GM19035 (cell line): ENCODE measurements at regions not wholly inside any gene's neighbourhood (a gene's known extent, or its start where the extent isn't known, plus 50 kb on each side); places are given as distances from the start of the nearest gene placed in this dataset.

Experiments
- ATAC-seq: cut with Tn5 transposase; IDR thresholded peaks from one replicate; pipeline ENCODE4 v1.9.1; 2021; ENCODE audit not compliant: unreplicated experiment

DNA sequence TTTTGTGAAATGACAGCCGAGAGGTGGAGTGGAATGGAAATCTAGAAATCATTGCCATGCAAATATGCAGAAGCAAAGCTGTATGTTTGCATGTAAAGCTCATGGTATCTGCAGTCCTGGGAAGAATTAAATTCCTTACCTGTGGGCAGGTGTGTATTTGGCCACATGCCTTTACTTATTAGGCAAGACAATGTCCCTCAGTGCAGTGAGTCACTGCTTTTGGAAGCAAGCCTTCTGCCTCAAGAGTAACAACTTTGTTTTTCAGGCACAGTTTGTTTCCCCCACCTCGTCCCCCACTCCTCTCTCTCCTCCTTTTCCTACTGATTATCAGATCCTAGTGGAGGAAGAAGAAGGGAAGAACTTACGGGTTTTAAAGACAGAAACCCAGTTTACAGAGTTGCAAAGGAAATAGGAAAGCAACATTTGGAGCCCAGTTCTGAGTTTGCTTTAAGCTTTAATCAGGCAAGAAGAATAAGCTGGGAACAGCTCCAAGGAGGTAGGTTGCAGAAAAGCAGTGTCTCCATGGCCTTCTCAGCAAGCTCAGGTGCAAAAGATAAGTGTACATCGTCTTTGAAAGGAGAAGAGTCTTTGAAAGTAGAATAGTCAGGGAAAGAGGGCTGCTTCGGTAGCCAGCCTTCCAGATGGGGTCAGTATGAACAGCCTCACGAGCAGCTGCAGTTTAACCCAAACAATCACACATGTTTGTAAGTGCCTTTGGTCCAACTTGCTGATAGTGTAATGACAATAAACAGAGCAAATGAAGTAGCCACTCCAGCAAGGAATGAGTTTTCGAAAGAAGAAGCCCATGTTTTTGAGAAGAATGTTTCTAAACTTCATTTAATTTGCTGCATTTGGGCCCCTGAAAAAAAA lies 190.1 kb downstream of the KLF5 start:
- ATAC-seq = no peak

- no peak for ATAC-seq
Observed at GRCh38 chr13:73248154-73248553, 189.3 kb downstream of the KLF5 start.

- no peak for ATAC-seq
Observed at GRCh38 chr13:73245246-73245645, 186.4 kb downstream of the KLF5 start.

GRCh38 chr13:73244467-73244866 lies 185.7 kb downstream of the KLF5 start:
- ATAC-seq = no peak

DNA sequence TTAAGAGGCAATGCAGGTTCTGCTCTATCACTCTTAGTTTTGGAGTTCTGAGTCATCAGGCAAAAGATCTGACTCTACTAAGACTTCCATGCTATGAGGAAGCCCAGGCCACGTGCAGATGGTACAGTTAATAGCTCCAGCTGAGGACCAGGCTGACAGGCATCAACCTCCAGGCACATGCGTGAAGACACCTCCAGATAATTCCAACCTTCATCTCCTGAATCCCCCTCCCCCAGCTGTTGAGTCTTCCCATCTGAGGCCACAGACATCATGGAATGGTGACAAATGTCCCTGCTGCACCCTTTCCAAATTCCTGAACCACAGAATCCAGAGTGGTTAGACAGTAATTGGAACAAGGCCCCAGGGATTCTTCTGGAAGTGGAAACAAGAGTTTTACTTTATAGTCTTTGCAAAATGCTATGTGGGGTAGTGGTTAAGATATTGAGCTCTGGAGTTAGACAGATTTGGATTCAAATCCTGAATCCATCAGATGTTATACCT lies 183.8 kb downstream of the KLF5 start:
- ATAC-seq = no peak

DNA sequence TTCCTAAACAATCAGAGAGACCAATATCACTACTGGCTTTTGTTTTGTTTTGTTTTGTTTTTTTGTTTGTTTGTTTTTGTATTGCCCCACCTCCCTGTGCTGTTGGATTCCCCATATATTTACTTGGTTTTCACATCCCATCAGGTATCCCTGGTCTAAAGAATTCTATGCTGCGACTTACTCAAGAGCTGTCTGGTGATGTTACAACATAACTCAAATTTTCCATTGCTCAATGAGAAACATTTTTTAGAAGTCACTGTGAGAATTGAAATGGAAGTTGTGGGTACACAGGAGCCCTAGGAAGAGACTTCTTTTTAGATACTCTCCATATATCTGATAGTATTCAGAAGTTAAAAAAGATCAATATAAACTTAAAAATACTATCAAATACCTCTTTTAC lies 181.4 kb downstream of the KLF5 start:
- ATAC-seq = no peak

- no peak for ATAC-seq
Observed at GRCh38 chr13:73235385-73235784, 176.6 kb downstream of the KLF5 start.

DNA sequence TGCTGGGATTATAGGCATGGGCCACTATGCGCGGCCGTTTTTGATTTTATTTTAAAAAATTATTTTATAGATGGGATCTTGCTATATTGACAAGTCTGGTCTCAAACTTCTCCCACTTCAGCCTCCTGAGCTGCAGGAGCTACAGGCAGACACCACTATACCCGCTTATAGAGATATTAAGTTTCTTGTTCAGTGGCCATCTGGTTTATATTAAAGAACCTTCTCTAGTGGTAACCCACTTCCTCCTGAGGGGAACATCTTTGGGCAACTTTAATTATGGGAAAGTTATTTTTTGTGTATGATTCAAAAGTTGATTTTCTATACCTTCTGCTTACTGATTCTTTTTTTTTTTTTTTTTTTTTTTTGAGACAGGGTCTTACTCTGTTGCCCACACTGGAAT lies 172.7 kb downstream of the KLF5 start:
- no peak for ATAC-seq

DNA sequence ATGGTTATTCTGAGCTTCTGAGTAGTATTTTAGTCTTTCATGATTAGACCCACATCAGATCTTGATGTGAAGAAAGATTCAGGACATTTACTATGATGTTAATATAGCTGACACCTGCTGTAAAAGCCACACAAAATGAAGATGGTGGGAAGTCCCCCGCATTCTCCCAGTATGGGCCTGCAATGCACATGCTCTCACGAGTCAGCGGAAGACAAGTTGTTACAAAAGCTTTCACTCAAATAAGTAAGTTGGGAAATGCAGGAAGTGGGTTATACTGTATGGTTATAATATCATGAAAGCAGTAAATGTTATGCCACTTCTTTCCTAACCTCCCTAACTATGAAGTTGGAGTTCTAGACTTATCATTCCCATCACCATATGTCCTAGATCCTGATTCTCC lies 171.9 kb downstream of the KLF5 start:
- no peak for ATAC-seq

DNA sequence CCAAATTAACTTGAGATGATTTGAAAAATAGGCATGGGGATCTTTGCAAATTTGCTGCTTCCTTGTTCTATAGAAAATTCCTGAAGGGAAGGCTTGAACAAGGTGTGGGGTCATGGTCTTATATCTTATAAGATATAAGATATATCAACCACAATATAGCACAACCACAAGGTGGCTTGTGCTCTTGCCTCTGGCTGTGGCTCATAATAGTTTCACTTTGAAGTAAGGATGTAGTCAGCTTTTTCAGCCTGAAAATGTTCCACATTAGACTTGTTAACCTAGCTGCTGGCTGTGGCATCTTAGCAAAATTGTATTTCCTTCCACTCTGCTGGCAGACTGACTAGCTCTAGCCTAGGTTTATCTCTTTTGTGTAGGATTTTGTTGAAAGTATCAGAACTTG lies 169.7 kb downstream of the KLF5 start:
- no peak for ATAC-seq

- no peak for ATAC-seq
Observed at GRCh38 chr13:73225990-73226389, 167.2 kb downstream of the KLF5 start.

DNA sequence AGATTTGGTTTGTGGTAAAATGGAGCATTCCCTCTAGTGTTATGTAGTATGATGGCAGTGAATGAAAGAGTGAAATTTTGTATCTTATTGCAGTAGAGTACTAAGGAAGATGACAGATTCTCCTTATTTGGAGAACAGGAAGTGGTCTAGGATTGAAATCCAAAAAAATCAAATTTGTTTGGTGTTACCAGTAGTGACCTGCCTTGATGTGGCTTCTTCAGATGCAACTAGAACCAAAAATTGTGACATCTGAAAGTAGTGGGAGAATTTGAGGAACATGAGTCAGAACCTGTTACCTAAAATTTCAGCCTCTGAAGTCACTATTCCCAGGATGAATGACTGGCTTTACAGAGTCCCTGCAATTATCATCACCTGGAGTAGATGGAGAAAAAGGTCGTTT lies 165.9 kb downstream of the KLF5 start:
- no peak for ATAC-seq

- ATAC-seq = peak; percentile 85
Observed at GRCh38 chr13:73223372-73223781, 164.6 kb downstream of the KLF5 start.

DNA sequence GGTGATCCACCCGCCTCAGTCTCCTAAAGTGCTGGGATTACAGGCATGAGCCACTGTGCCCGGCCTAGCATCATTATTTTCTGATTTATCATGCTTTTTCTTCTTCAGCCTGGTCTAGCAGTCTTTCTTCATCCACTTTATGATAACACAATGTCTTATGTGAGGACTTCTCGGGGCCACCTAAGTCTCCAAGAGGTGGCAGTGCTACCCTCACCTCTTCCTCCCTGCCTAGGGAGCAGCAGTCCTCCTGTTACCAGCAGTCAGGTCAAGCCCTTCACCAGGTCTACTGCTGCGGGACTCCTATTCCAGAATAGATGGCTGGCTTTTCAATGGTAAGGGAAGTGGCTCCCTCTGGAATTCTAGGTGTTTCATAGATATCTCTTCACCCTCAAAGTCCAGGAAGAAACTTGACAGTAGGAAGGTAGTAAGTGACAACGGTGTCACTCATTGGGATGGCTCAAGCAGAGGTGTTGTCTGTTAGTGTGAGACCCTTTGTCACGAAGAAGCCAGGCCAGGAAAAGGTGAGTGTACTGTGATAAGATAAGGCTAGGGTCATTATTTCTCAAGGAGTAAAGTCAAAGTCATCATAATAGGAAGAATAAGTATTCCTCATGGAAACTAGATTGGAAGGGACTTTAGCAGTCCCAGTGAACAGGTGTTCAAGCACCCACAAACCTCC lies 164.0 kb downstream of the KLF5 start:
- no peak for ATAC-seq

GRCh38 chr13:73220966-73221720 lies 162.3 kb downstream of the KLF5 start:
- ATAC-seq = no peak

DNA sequence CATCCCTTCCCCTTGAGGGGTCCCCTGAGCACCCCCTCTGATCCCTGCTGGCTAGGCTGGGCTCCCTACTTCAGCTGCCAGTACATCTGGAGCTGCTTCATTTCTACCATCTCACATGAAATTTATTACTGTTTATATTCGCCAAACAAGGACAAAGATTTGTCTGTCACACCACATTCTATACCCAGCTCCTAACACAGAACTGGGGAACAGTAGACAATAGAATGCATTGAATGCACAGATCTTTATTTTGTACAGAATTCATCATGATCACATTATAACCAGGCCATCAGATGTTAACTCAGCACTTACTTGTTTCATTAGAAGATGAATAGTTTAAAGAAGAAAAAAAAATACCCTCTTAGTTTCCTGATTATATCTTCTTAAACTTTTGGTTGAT lies 159.4 kb downstream of the KLF5 start:
- no peak for ATAC-seq

GRCh38 chr13:73216381-73216831 lies 157.6 kb downstream of the KLF5 start:
- ATAC-seq = no peak

DNA sequence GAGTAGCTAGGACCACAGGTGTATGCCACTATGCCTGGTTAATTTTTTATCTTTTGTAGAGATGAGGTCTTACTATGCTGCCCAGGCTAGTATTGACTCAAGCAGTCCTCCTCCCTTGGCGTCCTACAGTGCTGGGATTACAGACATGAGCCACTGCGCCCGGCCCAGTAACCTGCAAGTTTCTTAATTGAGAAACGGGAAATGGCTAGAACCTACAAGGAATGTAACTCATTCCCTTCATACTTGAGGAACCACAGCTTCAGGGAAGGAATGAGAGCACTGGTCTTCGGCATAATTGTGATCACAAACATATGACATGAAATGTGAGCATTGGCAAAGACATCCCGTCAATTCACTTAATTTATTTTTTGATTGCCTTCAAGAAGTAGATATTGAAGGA lies 157.0 kb downstream of the KLF5 start:
- no peak for ATAC-seq

DNA sequence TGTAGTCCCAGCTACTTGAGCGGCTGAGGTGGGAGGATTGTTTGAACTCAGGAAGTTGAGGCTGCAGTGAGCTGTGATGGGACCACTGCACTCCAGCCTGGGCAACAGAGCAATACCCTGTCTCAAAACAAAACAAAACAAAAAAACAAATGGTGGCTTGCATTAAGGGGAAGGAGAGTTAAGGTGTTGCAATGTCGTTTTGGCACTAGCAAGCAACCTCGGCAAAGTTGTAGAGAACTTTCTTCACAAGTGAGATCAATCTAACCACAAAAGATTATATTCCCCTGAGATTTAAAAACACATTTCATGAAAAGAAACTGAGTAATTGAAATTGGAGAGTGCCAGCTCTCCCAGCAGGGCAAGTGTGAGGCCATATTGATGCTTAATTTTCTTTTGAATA lies 153.7 kb downstream of the KLF5 start:
- no peak for ATAC-seq

DNA sequence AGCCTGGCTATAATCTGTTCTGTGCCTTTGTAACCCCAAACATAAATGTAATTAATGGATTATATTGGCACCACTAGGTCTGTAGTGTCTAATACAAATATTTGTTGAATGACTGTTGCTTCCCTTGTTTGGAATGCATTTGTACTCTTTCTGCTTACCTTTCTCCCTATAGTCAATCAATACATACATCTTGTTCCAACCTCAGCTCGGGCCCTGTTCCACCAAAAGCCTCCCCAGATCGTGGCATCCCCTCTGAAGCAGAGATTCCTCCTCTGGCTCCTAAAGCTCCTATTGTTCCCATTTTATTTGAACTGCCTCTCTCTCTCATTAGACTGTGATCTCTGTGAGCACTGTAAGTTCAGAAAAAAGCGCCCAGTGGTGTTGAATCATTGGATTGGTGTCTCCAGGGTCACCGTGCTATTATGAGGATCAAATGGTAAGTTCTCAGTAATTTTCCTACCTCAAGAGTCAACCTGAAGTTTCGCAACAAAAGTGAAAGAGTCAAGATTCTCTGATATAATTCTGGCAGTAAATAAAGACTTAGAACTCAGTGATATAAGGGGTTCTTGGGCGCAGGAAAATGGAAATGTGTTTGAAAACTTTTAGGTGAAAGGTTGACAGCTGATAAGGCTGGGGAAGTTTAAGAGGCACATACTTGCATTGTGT lies 151.5 kb downstream of the KLF5 start:
- ATAC-seq = no peak

DNA sequence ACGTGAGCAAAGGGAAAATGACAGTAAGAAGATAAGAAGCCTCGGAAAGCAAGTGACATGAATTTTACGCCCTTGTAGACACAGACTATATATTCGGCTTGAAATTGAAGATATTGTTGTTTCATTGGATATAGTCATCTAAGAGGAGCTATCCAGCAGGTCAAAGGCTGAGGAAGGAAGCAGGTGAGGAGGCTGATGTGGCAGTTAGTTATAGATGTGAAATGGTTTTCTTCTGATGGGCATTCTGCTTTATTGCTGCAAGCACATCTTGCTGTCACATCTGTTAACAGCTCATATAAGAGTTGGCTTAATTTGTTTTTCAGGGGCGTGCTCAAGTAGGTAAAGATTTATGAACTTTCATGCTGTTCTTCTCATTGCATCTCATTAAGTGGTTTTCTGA lies 146.1 kb downstream of the KLF5 start:
- no peak for ATAC-seq
